ENCODE measurements at regions not wholly inside any gene's neighbourhood (a gene's known extent, or its start where the extent isn't known, plus 50 kb on each side); places are given as distances from the start of the nearest gene placed in this dataset.

DNA sequence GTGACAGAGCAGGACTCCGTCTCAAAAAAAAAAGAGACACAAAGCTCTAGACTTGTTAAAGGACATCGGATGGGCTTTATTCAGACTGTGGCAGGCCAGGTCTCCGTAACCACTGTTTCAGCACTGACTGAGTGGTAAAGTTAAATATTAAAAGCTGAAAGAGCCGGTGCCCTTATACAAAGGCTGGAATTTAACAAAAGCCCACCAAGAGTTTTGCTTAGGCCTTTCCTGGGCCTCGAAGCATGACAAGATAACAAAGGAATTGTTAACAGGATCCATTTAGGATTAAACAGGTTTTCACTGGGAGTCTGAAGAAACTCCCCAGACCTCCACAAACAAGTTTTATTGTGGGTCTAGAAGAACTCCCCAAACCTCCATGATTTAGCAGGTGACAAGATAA, 727.8 kb downstream of the TYW1 start:
- no peak for TF ChIP-seq POLR2A (IDR thresholded peaks at IDR 0.05)
- TF ChIP-seq, protein P1, sequence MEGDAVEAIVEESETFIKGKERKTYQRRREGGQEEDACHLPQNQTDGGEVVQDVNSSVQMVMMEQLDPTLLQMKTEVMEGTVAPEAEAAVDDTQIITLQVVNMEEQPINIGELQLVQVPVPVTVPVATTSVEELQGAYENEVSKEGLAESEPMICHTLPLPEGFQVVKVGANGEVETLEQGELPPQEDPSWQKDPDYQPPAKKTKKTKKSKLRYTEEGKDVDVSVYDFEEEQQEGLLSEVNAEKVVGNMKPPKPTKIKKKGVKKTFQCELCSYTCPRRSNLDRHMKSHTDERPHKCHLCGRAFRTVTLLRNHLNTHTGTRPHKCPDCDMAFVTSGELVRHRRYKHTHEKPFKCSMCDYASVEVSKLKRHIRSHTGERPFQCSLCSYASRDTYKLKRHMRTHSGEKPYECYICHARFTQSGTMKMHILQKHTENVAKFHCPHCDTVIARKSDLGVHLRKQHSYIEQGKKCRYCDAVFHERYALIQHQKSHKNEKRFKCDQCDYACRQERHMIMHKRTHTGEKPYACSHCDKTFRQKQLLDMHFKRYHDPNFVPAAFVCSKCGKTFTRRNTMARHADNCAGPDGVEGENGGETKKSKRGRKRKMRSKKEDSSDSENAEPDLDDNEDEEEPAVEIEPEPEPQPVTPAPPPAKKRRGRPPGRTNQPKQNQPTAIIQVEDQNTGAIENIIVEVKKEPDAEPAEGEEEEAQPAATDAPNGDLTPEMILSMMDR (IDR thresholded peaks at IDR 0.05 in 4 of 5, conservative IDR thresholded peaks at IDR 0.05 in 1 of 5): no peak

All from gastrocnemius medialis (tissue), 4 donors.